RWPE2 (cell line): ENCODE measurements at regions not wholly inside any gene's neighbourhood (a gene's known extent, or its start where the extent isn't known, plus 50 kb on each side); places are given as distances from the start of the nearest gene placed in this dataset.

Experiments
- ATAC-seq: fragments of 200-7000 bp; cut with Tn5 transposase; 3 replicates; pipeline ENCODE4 v1.9.1; 2021; ENCODE audit warnings: low read depth
- DNase-seq: peaks from one replicate; pipeline ENCODE4 v3.0.0-alpha.2; 2020; ENCODE audit warnings: low spot score
- H3K27ac ChIP-seq: fragments of 450-650 bp; 2 replicates; pipeline ENCODE4 v1.5.1; 2017; ENCODE audit warnings: mild to moderate bottlenecking; ENCODE audit not compliant: poor library complexity, severe bottlenecking
- H3K27me3 ChIP-seq: fragments of 250-450 bp; sonication (Bioruptor Pico); 2 replicates; pipeline ENCODE4 v1.5.1; 2021; ENCODE audit warnings: mild to moderate bottlenecking, moderate library complexity; ENCODE audit not compliant: insufficient read depth, poor library complexity, severe bottlenecking
- H3K36me3 ChIP-seq: fragments of 250-450 bp; sonication (Bioruptor Pico); 2 replicates; pipeline ENCODE4 v1.5.1; 2020; ENCODE audit warnings: low read depth, mild to moderate bottlenecking, moderate library complexity
- H3K4me1 ChIP-seq: fragments of 250-450 bp; sonication (Bioruptor Pico); 2 replicates; pipeline ENCODE4 v1.5.1; 2021; ENCODE audit warnings: mild to moderate bottlenecking, moderate library complexity; ENCODE audit not compliant: insufficient read depth, poor library complexity, severe bottlenecking
- H3K4me3 ChIP-seq: fragments of 250-450 bp; sonication (Bioruptor Pico); 2 replicates; pipeline ENCODE4 v1.5.1; 2021; ENCODE audit warnings: mild to moderate bottlenecking, moderate library complexity; ENCODE audit not compliant: severe bottlenecking
- H3K9me3 ChIP-seq: fragments of 250-450 bp; sonication (Bioruptor Pico); 2 replicates; pipeline ENCODE4 v1.5.1; 2021; ENCODE audit warnings: mild to moderate bottlenecking, moderate library complexity; ENCODE audit not compliant: severe bottlenecking
- CTCF ChIP-seq: fragments of 450-650 bp; IDR thresholded peaks from one replicate; pipeline ENCODE4 v1.5.1; 2017; ENCODE audit warnings: mild to moderate bottlenecking, moderate library complexity; ENCODE audit not compliant: poor library complexity, severe bottlenecking

- Histone ChIP-seq H3K27ac (no peak overlapping the region), H3K36me3 (no peaks in the 10 kb centered on the region), H3K27me3 (no peaks in the 10 kb centered on the region), H3K4me1 (no peaks in the 10 kb centered on the region), H3K9me3 (no peaks in the 10 kb centered on the region), H3K4me3 (no peak overlapping the region)
- no peak for DNase-seq
- TF ChIP-seq CTCF, result no peak
- no peak for ATAC-seq
Observed at GRCh38 chr7:10257438-10257837, 716.2 kb upstream of the PHF14 start.

- DNase-seq, result no peak
- TF ChIP-seq CTCF, result no peak
- H3K9me3 ChIP-seq, result no peaks in the 10 kb centered on the region
Observed at GRCh38 chr7:10266976-10267375, 706.7 kb upstream of the PHF14 start.

GRCh38 chr7:10268034-10268433 lies 705.6 kb upstream of the PHF14 start:
- Histone ChIP-seq H3K27ac (no peak overlapping the region), H3K4me3 (no peak overlapping the region), H3K9me3 (no peaks in the 10 kb centered on the region), H3K4me1 (no peaks in the 10 kb centered on the region), H3K27me3 (no peaks in the 10 kb centered on the region), H3K36me3 (no peaks in the 10 kb centered on the region)
- no peak for TF ChIP-seq CTCF
- ATAC-seq (no peak), DNase-seq (no peak)

More at GRCh38 chr7:10266976-10267375, 706.7 kb upstream of the PHF14 start:
- H3K36me3 ChIP-seq, result no peaks in the 10 kb centered on the region
- no peak for ATAC-seq
- no peak overlapping the region for H3K4me3 ChIP-seq
- H3K4me1 ChIP-seq, result no peaks in the 10 kb centered on the region
- no peak overlapping the region for H3K27ac ChIP-seq
- H3K27me3 ChIP-seq, result no peaks in the 10 kb centered on the region

GRCh38 chr7:10282909-10283308 lies 690.8 kb upstream of the PHF14 start:
- Histone ChIP-seq H3K36me3 (no peaks in the 10 kb centered on the region), H3K27ac (no peak overlapping the region), H3K27me3 (no peaks in the 10 kb centered on the region), H3K4me1 (no peaks in the 10 kb centered on the region), H3K4me3 (no peak overlapping the region), H3K9me3 (no peaks in the 10 kb centered on the region)
- no peak for TF ChIP-seq CTCF
- ATAC-seq (no peak), DNase-seq (no peak)

GRCh38 chr7:10284001-10284400 lies 689.7 kb upstream of the PHF14 start:
- DNase-seq (no peak), ATAC-seq (no peak)
- TF ChIP-seq CTCF, result no peak
- Histone ChIP-seq H3K27me3 (no peaks in the 10 kb centered on the region), H3K4me1 (no peaks in the 10 kb centered on the region), H3K36me3 (no peaks in the 10 kb centered on the region), H3K27ac (no peak overlapping the region), H3K4me3 (no peak overlapping the region), H3K9me3 (no peaks in the 10 kb centered on the region)
